ENCODE measurements at regions not wholly inside any gene's neighbourhood (a gene's known extent, or its start where the extent isn't known, plus 50 kb on each side); places are given as distances from the start of the nearest gene placed in this dataset.

GRCh38 chr2:136434251-136434715 lies 316.3 kb upstream of the CXCR4 start:
- H3K27me3 ChIP-seq (ENCODE audit: insufficient read depth, low read length, poor library complexity), result no peaks in the 10 kb centered on the region
- no peaks in the 10 kb centered on the region for H3K79me2 ChIP-seq (ENCODE audit: control insufficient read depth, insufficient read depth, low read length)
- no peak overlapping the region for H3K4me2 ChIP-seq (ENCODE audit: low read length)
- H2BK120ac ChIP-seq (ENCODE audit: low read depth, low read length), result no peak overlapping the region
- no CpG with 5 or more reads among the region's 5 CpGs for WGBS (ENCODE audit: extremely low coverage, insufficient coverage, low lambda C conversion rate)
- H3K36me3 ChIP-seq (ENCODE audit: control insufficient read depth, insufficient read depth, low read length), result no peaks in the 10 kb centered on the region
- no peak overlapping the region for H4K5ac ChIP-seq (ENCODE audit: low read length)
- H3K4me1 ChIP-seq (ENCODE audit: control insufficient read depth, low read depth, low read length), result peaks cover 2% of the 10 kb centered on the region
- no peak overlapping the region for H2BK5ac ChIP-seq (ENCODE audit: low read length)
- H3K4me3 ChIP-seq (ENCODE audit: low read length), result no peak overlapping the region
- H2BK15ac ChIP-seq (replicated peaks; ENCODE audit: low read depth), result no peak overlapping the region
- DNase-seq, result no peak
- no peak overlapping the region for H3K4ac ChIP-seq (ENCODE audit: low read depth, low read length)
- H3K56ac ChIP-seq (ENCODE audit: low read length), result no peak overlapping the region
- no peaks in the 10 kb centered on the region for H3K79me1 ChIP-seq (ENCODE audit: low read length)
- no peak overlapping the region for H3K9ac ChIP-seq (ENCODE audit: low read length)
- H3K27ac ChIP-seq (ENCODE audit: low read depth, low read length), result no peak overlapping the region
- no peak overlapping the region for H4K8ac ChIP-seq (ENCODE audit: low read depth, low read length)
- H2AK5ac ChIP-seq (ENCODE audit: low read length), result no peak overlapping the region
- H3K18ac ChIP-seq (ENCODE audit: low read length), result no peak overlapping the region
- H3K23ac ChIP-seq (ENCODE audit: low read length), result no peak overlapping the region

DNA sequence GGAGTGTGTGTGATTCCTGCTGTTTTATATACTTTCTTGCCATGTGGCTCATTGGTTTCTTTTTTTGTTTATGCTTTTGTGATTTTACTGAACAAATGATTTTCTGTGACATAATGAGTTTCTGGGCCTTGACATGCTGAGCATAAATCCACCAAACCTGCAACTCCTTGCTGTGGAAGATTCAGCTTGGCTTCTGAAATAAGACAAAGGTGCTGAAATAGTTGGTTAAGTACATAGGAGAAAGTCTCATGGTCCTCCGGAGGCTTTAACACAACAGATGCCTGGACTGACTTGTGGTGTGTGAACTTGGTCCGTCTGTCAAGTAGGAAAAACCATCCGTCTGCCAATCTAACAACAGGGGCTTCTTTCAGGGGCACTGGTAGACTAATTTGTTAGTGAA lies 315.3 kb upstream of the CXCR4 start:
- WGBS (ENCODE audit: extremely low coverage, insufficient coverage, low lambda C conversion rate), result no CpG with 5 or more reads among the region's 3 CpGs
- no peak overlapping the region for H3K4me2 ChIP-seq (ENCODE audit: low read length)

DNA sequence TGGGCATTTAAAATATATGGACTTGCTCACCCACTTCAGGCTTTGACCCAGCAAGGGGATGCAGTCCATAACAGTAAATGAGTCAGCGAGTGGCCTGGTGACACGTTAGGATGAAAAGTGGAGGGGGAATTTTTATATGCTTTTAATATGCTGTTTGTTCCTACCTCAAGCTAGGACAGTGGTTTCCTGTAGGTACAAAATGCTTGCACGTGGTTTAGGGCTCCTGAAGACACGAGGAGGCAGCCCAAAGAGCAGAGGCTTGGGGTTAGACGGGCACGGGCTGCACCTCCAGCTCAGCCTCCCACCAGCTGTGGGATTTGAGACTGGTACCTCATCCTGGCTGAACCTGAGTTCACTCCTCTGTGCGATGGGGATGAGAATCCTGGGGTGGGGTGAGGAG lies 306.2 kb upstream of the CXCR4 start:
- Histone ChIP-seq H2BK120ac (ENCODE audit: low read depth, low read length) (no peak overlapping the region), H3K23ac (ENCODE audit: low read length) (no peak overlapping the region), H2BK15ac (replicated peaks; ENCODE audit: low read depth) (no peak overlapping the region), H2BK5ac (ENCODE audit: low read length) (no peak overlapping the region), H3K36me3 (ENCODE audit: control insufficient read depth, insufficient read depth, low read length) (no peaks in the 10 kb centered on the region), H3K4me2 (ENCODE audit: low read length) (no peak overlapping the region), H3K9ac (ENCODE audit: low read length) (no peak overlapping the region), H3K79me2 (ENCODE audit: control insufficient read depth, insufficient read depth, low read length) (no peaks in the 10 kb centered on the region), H3K4me1 (ENCODE audit: control insufficient read depth, low read depth, low read length) (no peaks in the 10 kb centered on the region), H3K27me3 (ENCODE audit: insufficient read depth, low read length, poor library complexity) (no peaks in the 10 kb centered on the region), H3K27ac (ENCODE audit: low read depth, low read length) (no peak overlapping the region), H3K56ac (ENCODE audit: low read length) (no peak overlapping the region), H4K8ac (ENCODE audit: low read depth, low read length) (no peak overlapping the region), H4K5ac (ENCODE audit: low read length) (no peak overlapping the region), H3K79me1 (ENCODE audit: low read length) (no peaks in the 10 kb centered on the region), H2AK5ac (ENCODE audit: low read length) (no peak overlapping the region), H3K4ac (ENCODE audit: low read depth, low read length) (no peak overlapping the region), H3K4me3 (ENCODE audit: low read length) (no peak overlapping the region), H3K18ac (ENCODE audit: low read length) (no peak overlapping the region)
- DNase-seq, result no peak
- no CpG with 5 or more reads among the region's 7 CpGs for WGBS (ENCODE audit: extremely low coverage, insufficient coverage, low lambda C conversion rate)

More for the DNA sequence above, 315.3 kb upstream of the CXCR4 start:
- Histone ChIP-seq H2BK15ac (replicated peaks; ENCODE audit: low read depth) (no peak overlapping the region), H4K5ac (ENCODE audit: low read length) (no peak overlapping the region), H3K18ac (ENCODE audit: low read length) (no peak overlapping the region), H3K79me1 (ENCODE audit: low read length) (no peaks in the 10 kb centered on the region), H2AK5ac (ENCODE audit: low read length) (no peak overlapping the region), H3K23ac (ENCODE audit: low read length) (no peak overlapping the region), H3K36me3 (ENCODE audit: control insufficient read depth, insufficient read depth, low read length) (no peaks in the 10 kb centered on the region), H3K27ac (ENCODE audit: low read depth, low read length) (no peak overlapping the region), H3K9ac (ENCODE audit: low read length) (no peak overlapping the region), H3K27me3 (ENCODE audit: insufficient read depth, low read length, poor library complexity) (no peaks in the 10 kb centered on the region), H3K4me1 (ENCODE audit: control insufficient read depth, low read depth, low read length) (no peaks in the 10 kb centered on the region), H3K4me3 (ENCODE audit: low read length) (no peak overlapping the region), H2BK120ac (ENCODE audit: low read depth, low read length) (no peak overlapping the region), H4K8ac (ENCODE audit: low read depth, low read length) (no peak overlapping the region), H3K56ac (ENCODE audit: low read length) (no peak overlapping the region), H2BK5ac (ENCODE audit: low read length) (no peak overlapping the region), H3K79me2 (ENCODE audit: control insufficient read depth, insufficient read depth, low read length) (no peaks in the 10 kb centered on the region), H3K4ac (ENCODE audit: low read depth, low read length) (no peak overlapping the region)
- no peak for DNase-seq

- H2BK5ac ChIP-seq (ENCODE audit: low read length), result no peak overlapping the region
- H3K36me3 ChIP-seq (ENCODE audit: control insufficient read depth, insufficient read depth, low read length), result no peaks in the 10 kb centered on the region
- H4K8ac ChIP-seq (ENCODE audit: low read depth, low read length), result no peak overlapping the region
- no peak overlapping the region for H3K23ac ChIP-seq (ENCODE audit: low read length)
- H4K5ac ChIP-seq (ENCODE audit: low read length), result no peak overlapping the region
- no peak overlapping the region for H2BK15ac ChIP-seq (replicated peaks; ENCODE audit: low read depth)
- H2AK5ac ChIP-seq (ENCODE audit: low read length), result no peak overlapping the region
- no peaks in the 10 kb centered on the region for H3K79me2 ChIP-seq (ENCODE audit: control insufficient read depth, insufficient read depth, low read length)
- peak; percentile 85 for DNase-seq
- H3K4me1 ChIP-seq (ENCODE audit: control insufficient read depth, low read depth, low read length), result no peaks in the 10 kb centered on the region
- no peak overlapping the region for H3K4me3 ChIP-seq (ENCODE audit: low read length)
- H3K4ac ChIP-seq (ENCODE audit: low read depth, low read length), result no peak overlapping the region
- no peaks in the 10 kb centered on the region for H3K79me1 ChIP-seq (ENCODE audit: low read length)
- no CpG with 5 or more reads among the region's 27 CpGs for WGBS (ENCODE audit: extremely low coverage, insufficient coverage, low lambda C conversion rate)
- peak overlapping the region; percentile 45 for H3K9ac ChIP-seq (ENCODE audit: low read length)
- H3K18ac ChIP-seq (ENCODE audit: low read length), result no peak overlapping the region
- H2BK120ac ChIP-seq (ENCODE audit: low read depth, low read length), result no peak overlapping the region
- H3K27me3 ChIP-seq (ENCODE audit: insufficient read depth, low read length, poor library complexity), result no peaks in the 10 kb centered on the region
- peak overlapping the region; percentile 65 for H3K56ac ChIP-seq (ENCODE audit: low read length)
- H3K27ac ChIP-seq (ENCODE audit: low read depth, low read length), result no peak overlapping the region
- H3K4me2 ChIP-seq (ENCODE audit: low read length), result peak overlapping the region; percentile 60
These were observed 305.6 kb upstream of the CXCR4 start for GRCh38 chr2:136423516-136423996.

GRCh38 chr2:136422512-136422911 lies 304.6 kb upstream of the CXCR4 start:
- Histone ChIP-seq H2BK15ac (replicated peaks; ENCODE audit: low read depth) (no peak overlapping the region), H3K36me3 (ENCODE audit: control insufficient read depth, insufficient read depth, low read length) (no peaks in the 10 kb centered on the region), H3K4ac (ENCODE audit: low read depth, low read length) (no peak overlapping the region), H3K27ac (ENCODE audit: low read depth, low read length) (no peak overlapping the region), H2BK5ac (ENCODE audit: low read length) (no peak overlapping the region), H4K8ac (ENCODE audit: low read depth, low read length) (no peak overlapping the region), H3K79me2 (ENCODE audit: control insufficient read depth, insufficient read depth, low read length) (no peaks in the 10 kb centered on the region), H3K79me1 (ENCODE audit: low read length) (no peaks in the 10 kb centered on the region), H3K4me2 (ENCODE audit: low read length) (no peak overlapping the region), H3K4me1 (ENCODE audit: control insufficient read depth, low read depth, low read length) (no peaks in the 10 kb centered on the region), H3K27me3 (ENCODE audit: insufficient read depth, low read length, poor library complexity) (no peaks in the 10 kb centered on the region), H2AK5ac (ENCODE audit: low read length) (no peak overlapping the region), H3K4me3 (ENCODE audit: low read length) (no peak overlapping the region), H3K9ac (ENCODE audit: low read length) (no peak overlapping the region), H4K5ac (ENCODE audit: low read length) (no peak overlapping the region), H3K18ac (ENCODE audit: low read length) (no peak overlapping the region), H3K56ac (ENCODE audit: low read length) (no peak overlapping the region), H3K23ac (ENCODE audit: low read length) (no peak overlapping the region), H2BK120ac (ENCODE audit: low read depth, low read length) (no peak overlapping the region)
- no peak for DNase-seq
- 100% methylated on average over 1 of the region's 2 CpGs for WGBS (ENCODE audit: extremely low coverage, insufficient coverage, low lambda C conversion rate)

- Histone ChIP-seq H3K4ac (ENCODE audit: low read depth, low read length) (no peak overlapping the region), H2BK120ac (ENCODE audit: low read depth, low read length) (no peak overlapping the region), H4K8ac (ENCODE audit: low read depth, low read length) (no peak overlapping the region), H3K4me2 (ENCODE audit: low read length) (no peak overlapping the region), H3K4me1 (ENCODE audit: control insufficient read depth, low read depth, low read length) (no peaks in the 10 kb centered on the region), H2BK5ac (ENCODE audit: low read length) (no peak overlapping the region), H3K36me3 (ENCODE audit: control insufficient read depth, insufficient read depth, low read length) (no peaks in the 10 kb centered on the region), H4K5ac (ENCODE audit: low read length) (no peak overlapping the region), H3K56ac (ENCODE audit: low read length) (no peak overlapping the region), H2BK15ac (replicated peaks; ENCODE audit: low read depth) (no peak overlapping the region), H3K79me2 (ENCODE audit: control insufficient read depth, insufficient read depth, low read length) (no peaks in the 10 kb centered on the region), H3K27ac (ENCODE audit: low read depth, low read length) (no peak overlapping the region), H3K9ac (ENCODE audit: low read length) (no peak overlapping the region), H3K23ac (ENCODE audit: low read length) (no peak overlapping the region), H3K79me1 (ENCODE audit: low read length) (no peaks in the 10 kb centered on the region), H3K27me3 (ENCODE audit: insufficient read depth, low read length, poor library complexity) (no peaks in the 10 kb centered on the region), H2AK5ac (ENCODE audit: low read length) (no peak overlapping the region), H3K4me3 (ENCODE audit: low read length) (no peak overlapping the region), H3K18ac (ENCODE audit: low read length) (no peak overlapping the region)
- WGBS (ENCODE audit: extremely low coverage, insufficient coverage, low lambda C conversion rate), result no CpG with 5 or more reads among the region's 6 CpGs
- no peak for DNase-seq
These were observed 302.4 kb upstream of the CXCR4 start for GRCh38 chr2:136420346-136420745.
